COLO668 (cell line): ENCODE measurements at regions not wholly inside any gene's neighbourhood (a gene's known extent, or its start where the extent isn't known, plus 50 kb on each side); places are given as distances from the start of the nearest gene placed in this dataset.
"Not testable (repeated sequence)": the region's sequence is repeated elsewhere in the genome, so short reads cannot be mapped to it uniquely, and the experiment has no call there.

Source experiments
- DNase-seq: peaks from one replicate; lab custom pipeline; 2025; ENCODE audit not compliant: unreplicated experiment; lab: John Stamatoyannopoulos, UW

GRCh38 chr16:35562919-35563318 lies 2103.5 kb downstream of the TP53TG3F start:
- DNase-seq, result no peak

GRCh38 chr16:35564148-35564547 lies 2104.7 kb downstream of the TP53TG3F start:
- no peak for DNase-seq

GRCh38 chr16:35564889-35565288 lies 2105.5 kb downstream of the TP53TG3F start:
- DNase-seq, result no peak

GRCh38 chr16:35565626-35566025 lies 2106.2 kb downstream of the TP53TG3F start:
- no peak for DNase-seq

GRCh38 chr16:35569413-35569812 lies 2110.0 kb downstream of the TP53TG3F start:
- no peak for DNase-seq

- DNase-seq, result no peak
These were observed 2111.5 kb downstream of the TP53TG3F start for GRCh38 chr16:35570946-35571345.

GRCh38 chr16:35572186-35572585 lies 2112.8 kb downstream of the TP53TG3F start:
- no peak for DNase-seq

- no peak for DNase-seq
These were observed 2114.0 kb downstream of the TP53TG3F start for GRCh38 chr16:35573407-35573806.

- no peak for DNase-seq
These were observed 2114.6 kb downstream of the TP53TG3F start for GRCh38 chr16:35574011-35574410.

GRCh38 chr16:35574454-35575431 lies 2115.3 kb downstream of the TP53TG3F start:
- DNase-seq, result no peak

GRCh38 chr16:35575432-35575821 lies 2116.0 kb downstream of the TP53TG3F start:
- no peak for DNase-seq

GRCh38 chr16:35585411-35585810 lies 2126.0 kb downstream of the TP53TG3F start:
- DNase-seq, result no peak

GRCh38 chr16:35590913-35591312 lies 2131.5 kb downstream of the TP53TG3F start:
- DNase-seq, result peak; percentile 4

GRCh38 chr16:35596467-35596866 lies 2137.1 kb downstream of the TP53TG3F start:
- no peak for DNase-seq

- DNase-seq, result no peak
These were observed 2139.4 kb downstream of the TP53TG3F start for GRCh38 chr16:35598696-35599332.

GRCh38 chr16:35599429-35600160 lies 2140.2 kb downstream of the TP53TG3F start:
- DNase-seq, result no peak

GRCh38 chr16:35600161-35600555 lies 2140.7 kb downstream of the TP53TG3F start:
- DNase-seq, result not testable (repeated sequence)

- no peak for DNase-seq
These were observed 2142.7 kb downstream of the TP53TG3F start for GRCh38 chr16:35602116-35602515.

- not testable (repeated sequence) for DNase-seq
These were observed 2144.0 kb downstream of the TP53TG3F start for GRCh38 chr16:35603371-35603770.

- DNase-seq, result no peak
These were observed 2146.5 kb downstream of the TP53TG3F start for GRCh38 chr16:35605921-35606320.

GRCh38 chr16:35614883-35615282 lies 2155.5 kb downstream of the TP53TG3F start:
- not testable (repeated sequence) for DNase-seq
